HG03575 (cell line): ENCODE measurements at regions not wholly inside any gene's neighbourhood (a gene's known extent, or its start where the extent isn't known, plus 50 kb on each side); places are given as distances from the start of the nearest gene placed in this dataset.

Experiments
- ATAC-seq: cut with Tn5 transposase; IDR thresholded peaks from one replicate; pipeline ENCODE4 v1.9.1; 2021; ENCODE audit not compliant: unreplicated experiment, insufficient number of reproducible peaks, low FRiP score; ENCODE audit errors: extremely low read depth

- ATAC-seq = no peak
Measured at GRCh38 chr3:166489826-166490225, 652.6 kb upstream of the BCHE start.

DNA sequence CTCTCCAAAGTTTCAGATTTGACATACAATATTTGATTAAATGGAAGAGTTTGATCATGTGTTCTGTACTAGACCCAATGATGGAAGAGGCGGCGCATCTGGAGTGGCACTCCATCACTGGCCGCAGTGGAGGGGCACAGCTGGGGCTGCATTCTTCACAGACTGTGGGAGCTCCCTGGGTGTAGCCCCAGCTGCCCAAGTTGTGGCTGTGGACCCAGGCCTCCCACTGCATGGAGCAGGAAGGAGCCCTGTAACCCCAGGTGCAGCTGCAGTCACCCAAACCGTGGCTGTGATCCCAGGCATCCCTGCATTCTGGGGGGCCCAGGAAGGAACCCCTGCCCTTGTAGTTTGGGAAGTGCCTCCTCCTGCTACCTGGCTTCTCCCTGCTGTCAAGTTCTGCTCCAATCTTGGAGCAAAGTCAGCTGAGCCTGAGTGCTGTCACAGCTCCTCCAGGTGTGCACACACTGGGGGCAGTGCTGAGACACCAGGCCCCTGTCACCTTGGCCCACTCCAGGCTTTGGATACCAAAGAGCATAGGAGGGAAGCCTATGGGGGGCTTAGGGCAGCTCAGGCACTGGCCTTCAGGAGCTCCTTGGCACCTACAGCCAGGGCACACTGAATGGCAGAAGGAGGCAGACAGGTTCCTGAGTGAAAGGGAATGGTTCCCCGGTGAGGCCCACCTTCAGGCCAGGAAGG is 651.9 kb upstream of the BCHE start:
- no peak for ATAC-seq

DNA sequence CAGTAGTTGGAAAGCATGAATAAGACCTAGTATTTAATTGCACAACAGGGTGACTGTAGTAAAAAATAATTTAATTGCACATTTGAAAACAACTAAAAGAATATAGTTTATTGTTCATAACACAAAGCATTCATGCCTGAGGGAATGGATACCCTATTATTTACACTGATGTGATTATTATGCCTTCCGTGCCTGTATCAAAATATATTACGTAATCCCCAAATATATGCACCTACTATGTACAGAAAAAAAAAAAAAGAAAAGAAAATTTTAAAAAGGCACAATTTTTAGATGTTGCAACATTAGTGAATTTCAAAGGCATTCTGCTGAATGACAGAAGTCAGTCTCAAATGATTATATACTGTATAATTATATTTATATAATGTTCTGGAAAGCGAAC is 647.2 kb upstream of the BCHE start:
- no peak for ATAC-seq

DNA sequence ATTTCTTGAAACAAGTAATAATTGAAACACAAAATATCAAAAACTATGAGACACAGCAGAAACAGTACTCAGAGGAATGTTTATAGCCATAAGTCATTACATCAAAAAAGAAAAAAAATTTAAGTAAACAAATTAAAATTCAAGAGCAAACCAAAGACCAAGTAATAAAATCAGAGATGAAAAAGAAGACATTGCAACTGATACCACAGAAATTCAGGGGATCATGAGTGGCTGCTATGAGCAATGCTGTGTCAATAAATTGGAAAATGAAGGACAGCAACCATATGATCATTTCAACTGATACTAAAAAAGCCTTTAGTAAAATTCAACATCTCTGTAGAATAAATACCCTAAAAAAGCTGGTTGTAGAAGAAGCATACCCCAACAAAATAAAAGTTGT is 644.1 kb upstream of the BCHE start:
- ATAC-seq = no peak

- no peak for ATAC-seq
Measured at GRCh38 chr3:166478356-166478755, 641.1 kb upstream of the BCHE start.

DNA sequence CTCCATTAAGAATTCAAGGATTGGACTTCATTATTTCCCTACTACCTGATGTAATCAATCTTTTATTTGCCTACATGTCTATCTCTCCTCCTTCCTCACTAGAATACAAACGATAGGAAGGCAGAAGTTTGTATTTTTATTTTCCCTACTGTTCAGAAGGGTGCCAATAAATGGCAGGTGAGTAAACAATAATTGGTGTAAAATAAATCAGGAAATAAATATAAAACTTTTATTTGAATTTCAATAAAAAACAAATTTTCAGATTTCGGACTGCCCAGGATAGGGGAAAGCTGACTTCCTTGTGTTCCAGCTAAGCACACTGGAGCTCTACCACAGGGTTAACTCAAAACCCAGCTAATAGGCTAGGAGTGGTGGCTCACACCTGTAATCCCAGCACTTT is 636.3 kb upstream of the BCHE start:
- no peak for ATAC-seq

DNA sequence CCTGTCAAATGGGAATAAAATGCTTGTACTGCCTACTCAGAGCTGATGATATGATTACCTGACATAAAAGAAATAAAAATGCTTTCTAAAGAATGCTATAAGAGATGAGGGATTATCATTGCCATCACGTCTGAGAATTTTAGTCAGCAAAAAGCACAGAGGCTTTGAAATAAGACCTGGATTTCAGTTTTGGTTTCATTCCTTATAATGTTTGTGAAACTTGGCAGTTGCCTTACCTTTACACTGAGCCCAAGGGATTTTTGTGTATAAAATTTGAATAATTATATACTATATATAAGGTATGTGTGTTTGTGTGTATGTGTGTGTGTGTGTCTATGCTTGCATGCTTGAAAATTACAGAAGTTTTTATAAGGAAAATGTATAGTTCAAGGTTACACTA is 634.8 kb upstream of the BCHE start:
- no peak for ATAC-seq

DNA sequence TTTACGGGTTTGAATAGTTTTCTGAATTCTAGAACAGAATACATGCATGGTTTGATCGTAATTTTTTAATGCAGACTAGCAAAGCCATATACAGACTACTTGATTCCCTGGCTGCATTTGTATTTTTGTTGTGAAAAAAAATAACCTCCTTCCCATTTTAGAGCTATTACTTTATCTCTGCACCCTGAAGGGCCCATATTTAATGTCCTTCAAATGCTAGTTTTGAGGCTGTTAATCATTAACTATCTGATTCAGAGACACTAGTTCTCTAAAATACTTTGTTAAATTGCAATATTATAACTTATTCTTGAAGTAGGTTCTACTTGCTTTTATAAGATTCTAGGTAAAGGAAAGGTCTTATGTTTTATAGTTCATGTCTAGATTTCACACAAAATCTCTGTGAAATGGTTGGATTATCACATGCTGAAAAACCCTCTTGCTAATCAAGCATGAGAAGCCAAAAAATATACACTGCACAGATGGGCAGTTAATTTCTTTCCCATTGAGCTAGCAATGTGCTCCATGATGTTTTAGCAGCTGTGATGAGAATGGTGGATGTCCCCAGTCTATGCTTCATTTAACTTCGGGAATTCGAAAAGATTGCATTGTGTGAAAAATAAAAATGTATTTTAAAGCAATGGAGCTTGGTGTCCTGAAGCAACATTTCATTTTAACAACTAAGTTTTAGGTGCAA is 634.0 kb upstream of the BCHE start:
- no peak for ATAC-seq

GRCh38 chr3:166462891-166463470 is 625.8 kb upstream of the BCHE start:
- ATAC-seq = no peak

- ATAC-seq = no peak
Measured at GRCh38 chr3:166461626-166462025, 624.4 kb upstream of the BCHE start.

- no peak for ATAC-seq
Measured at GRCh38 chr3:166457382-166457781, 620.2 kb upstream of the BCHE start.

GRCh38 chr3:166456286-166456685 is 619.1 kb upstream of the BCHE start:
- ATAC-seq = no peak

- ATAC-seq = no peak
Measured at GRCh38 chr3:166455744-166456143, 618.5 kb upstream of the BCHE start.

GRCh38 chr3:166453478-166453877 is 616.3 kb upstream of the BCHE start:
- no peak for ATAC-seq

DNA sequence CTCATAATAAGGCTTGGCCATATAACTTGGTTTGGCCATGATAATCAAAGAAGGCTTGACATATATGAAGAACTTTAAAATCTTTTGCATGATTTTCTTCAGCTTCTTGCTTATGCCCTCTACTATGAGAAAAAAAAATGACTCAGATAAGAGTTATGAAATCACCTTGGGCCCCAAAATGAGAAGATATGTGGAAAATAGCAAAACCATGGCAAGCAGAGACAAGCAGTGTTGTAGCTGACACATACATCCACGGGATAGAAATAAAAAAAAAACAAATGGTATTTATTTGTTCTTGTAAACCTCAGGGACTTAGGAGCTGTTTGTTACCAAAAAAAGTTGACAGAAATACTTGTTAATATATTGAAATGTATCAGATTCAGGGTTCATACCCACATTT is 614.8 kb upstream of the BCHE start:
- ATAC-seq = no peak

DNA sequence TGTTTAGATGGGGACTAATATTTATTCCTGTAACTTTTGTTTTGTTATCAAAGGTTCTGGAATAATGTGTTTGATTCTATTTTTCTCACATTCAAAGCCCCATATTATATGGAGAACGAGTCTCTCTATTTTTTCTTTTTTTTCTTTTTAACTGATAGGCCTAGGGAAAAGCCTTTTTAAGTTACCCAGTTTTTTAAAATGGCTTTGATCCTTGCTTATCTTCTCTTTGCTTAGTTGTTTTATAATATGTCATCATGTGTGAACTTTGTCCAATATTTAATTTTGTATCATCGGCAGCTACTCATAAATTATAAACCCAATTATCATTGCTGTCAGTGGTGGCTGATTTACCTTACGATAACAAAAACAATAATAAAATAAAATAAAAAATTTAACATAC is 610.3 kb upstream of the BCHE start:
- ATAC-seq = no peak

DNA sequence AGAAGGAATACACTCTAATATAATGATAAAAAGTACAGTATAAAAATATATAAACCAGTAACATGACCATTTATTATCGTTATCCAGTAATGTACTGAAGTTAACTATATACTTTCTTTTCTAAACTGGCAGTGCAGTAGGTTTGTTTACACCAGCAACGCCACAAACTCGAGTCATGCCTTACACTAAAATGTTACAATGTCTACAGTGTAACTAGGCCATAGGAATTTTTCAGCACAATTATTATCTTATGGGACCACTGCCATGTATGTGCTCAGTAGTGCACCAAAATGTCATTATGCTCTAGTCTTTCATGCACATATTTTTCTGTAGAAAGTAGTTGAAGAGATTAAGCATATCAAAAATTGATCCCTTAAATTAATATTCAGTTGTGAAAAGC is 609.8 kb upstream of the BCHE start:
- ATAC-seq = no peak

- ATAC-seq = no peak
Measured at GRCh38 chr3:166446291-166446690, 609.1 kb upstream of the BCHE start.

GRCh38 chr3:166445865-166446264 is 608.6 kb upstream of the BCHE start:
- ATAC-seq = no peak

DNA sequence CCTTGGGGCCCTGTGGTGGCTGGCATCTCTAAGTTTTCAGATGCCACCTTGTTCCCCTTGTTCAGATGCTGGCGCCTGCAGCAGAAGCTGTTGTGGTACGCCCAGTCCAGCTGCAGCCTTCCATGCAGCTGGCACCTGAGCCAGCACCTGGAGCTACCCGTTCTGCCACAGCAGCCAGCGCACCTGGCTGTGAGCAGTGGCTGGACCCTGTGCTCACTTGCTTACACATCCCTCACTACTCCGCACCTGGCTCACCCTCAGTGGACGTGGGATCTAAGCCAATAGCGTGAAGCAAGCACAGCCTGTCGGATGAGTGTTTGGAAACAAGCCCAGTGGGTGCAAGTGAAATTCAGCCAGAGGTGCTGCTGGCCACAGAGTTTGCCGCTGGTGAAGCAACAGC is 607.5 kb upstream of the BCHE start:
- no peak for ATAC-seq

- no peak for ATAC-seq
Measured at GRCh38 chr3:166444336-166444735, 607.1 kb upstream of the BCHE start.
